ENCODE measurements at regions not wholly inside any gene's neighbourhood (a gene's known extent, or its start where the extent isn't known, plus 50 kb on each side); places are given as distances from the start of the nearest gene placed in this dataset.
"Not testable (repeated sequence)": the region's sequence is repeated elsewhere in the genome, so short reads cannot be mapped to it uniquely, and the experiment has no call there.

DNA sequence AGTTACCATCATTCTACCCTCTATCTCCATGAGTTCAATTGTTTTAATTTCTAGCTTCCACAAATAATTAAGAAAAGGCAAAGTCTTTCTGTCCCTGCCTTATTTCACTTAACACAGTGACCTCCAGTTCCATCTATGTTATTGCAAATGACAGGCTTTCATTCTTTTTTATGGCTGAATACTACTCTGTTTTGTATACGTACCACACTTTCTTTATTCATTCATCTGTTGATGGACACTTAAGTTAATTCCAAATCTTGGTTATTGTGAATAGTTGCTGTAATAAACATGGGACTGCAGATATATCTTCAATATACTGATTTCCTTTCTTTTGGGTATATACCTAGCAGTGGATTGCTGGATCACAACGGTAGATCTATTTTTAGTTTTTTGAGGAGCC lies 314.1 kb downstream of the SV2B start:
- DNase-seq (ENCODE audit: low read depth in 2 of 2), result no peak

DNA sequence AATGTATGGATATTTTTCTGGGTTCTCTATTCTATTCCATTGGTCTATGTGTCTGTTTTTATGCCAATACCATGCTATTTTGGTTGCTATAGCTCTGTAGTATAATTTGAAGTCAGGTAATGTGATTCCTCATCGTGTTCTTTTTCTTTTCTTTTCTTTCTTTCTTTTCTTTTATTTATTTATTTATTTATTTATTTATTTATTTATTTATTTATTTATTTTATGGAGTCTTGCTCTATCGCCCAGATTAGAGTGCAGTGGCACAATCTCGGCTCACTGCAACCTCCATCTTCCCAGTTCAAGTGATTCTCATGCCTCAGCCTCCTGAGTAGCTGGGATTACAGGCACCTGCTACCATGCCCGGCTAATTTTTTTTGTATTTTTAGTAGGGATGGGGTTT lies 315.2 kb downstream of the SV2B start:
- not testable (repeated sequence) for DNase-seq (ENCODE audit: low read depth in 2 of 2)

DNA sequence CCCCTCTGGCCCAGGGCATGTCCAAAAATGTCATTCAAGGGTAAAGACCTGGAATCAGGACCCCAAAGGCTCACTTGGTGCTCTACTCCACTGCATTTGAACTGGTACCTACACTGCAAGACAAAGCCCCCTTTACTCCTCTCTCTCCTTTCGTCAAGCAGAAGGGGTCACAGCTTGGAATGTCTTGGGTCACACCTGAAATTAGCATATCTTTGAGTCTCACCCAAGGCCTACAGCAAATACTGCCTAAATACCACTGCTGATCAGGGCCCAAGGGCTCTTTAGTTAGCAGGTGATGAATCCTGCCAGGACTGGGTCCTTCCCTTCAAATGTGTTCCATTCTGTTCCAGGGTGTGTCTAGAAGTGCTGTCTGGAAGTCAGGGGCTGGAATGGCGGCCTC lies 320.6 kb downstream of the SV2B start:
- DNase-seq (ENCODE audit: low read depth in 2 of 2), result no peak

GRCh38 chr15:91422797-91423196 lies 322.7 kb downstream of the SV2B start:
- DNase-seq (ENCODE audit: low read depth in 2 of 2), result no peak

DNA sequence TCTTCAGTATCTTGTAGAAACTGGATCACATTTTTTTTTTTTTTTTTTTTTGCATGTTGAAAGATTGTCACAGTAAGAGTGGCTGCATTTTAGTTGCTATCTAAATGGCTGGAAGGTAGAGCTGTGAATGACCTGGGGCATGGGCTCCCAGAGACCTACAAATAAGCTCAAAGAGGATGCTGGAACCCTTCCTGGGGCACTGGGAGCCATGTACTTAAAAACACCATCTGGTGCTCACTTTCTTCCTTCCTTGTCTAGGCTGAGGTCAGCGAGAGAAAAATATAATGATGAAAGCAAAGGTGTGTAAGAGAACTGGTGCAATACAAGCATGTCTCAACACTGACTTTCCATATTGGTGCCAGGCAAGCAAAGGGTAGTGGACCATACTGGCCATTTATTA lies 323.9 kb downstream of the SV2B start:
- DNase-seq (ENCODE audit: low read depth in 2 of 2), result no peak

DNA sequence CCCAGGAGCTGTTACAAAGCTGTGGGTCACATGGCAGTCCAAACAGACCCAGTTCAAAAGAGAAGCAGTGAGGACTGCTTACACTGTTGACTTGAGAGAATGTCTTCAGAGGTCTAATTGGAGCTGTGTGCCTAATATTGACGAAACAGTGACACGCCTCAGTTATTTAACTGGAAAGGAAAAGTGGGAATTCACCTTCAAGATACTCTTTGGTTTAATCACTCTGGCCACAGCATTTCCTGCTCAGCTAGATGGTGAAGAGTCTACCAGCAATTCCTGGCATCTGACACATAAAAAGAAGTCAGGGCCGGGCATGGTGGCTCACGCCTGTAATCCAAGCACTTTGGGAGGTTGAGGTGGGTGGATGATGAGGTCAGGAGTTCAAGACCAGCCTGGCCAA lies 326.4 kb downstream of the SV2B start:
- DNase-seq (ENCODE audit: low read depth in 2 of 2), result peak in 1 of 2 donors; percentile 7

DNA sequence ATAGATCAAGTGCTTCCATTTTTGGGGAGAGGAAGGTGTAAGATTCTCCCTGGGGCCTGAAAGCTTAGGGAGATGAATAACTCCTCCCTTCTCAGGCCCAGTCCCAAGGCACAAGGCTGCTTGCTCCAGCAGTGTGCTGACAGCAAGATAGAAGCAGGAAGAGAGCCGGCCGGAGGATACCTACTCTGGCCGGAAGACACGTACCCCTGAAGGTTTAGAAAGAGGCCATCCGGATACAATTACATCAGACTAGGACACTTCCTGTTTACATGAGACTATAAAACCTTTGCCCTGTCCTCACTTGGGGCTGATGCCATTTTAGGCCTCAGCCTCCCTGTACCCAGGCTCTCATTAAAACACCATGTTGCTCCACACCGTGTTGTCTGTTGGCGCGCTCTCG lies 329.9 kb downstream of the SV2B start:
- no peak for DNase-seq (ENCODE audit: low read depth in 2 of 2)

DNA sequence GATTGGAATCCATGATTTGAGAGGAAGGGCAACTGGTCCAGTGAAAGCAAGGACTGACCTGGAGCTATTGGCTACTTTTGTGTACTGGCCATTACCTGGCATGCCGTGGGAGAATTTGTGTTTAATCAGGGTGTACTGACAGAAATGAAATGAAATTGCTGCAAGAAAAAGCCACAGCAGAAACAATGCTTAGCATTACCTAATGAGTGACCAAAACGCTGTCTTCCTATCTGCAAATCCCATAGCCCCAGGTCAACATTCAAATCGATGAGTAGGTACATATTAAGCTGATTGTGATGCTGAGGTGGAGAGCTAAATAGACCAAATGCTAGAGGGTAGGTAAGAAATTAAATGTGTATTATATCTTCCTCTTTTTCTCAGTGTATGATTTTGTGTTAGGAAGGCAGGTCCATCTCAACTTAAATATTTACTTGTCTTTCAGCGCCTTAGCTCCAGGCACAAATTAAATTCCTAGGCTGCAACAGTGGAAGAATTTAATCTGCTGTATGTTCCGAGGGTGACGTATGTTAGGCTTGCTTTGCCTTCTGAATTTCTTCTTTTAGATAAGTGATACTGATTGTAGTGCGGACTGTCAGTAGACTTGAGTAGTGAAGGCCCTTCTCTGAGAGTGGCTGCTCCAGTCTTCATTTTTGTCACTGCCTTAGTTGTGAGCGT lies 331.1 kb downstream of the SV2B start:
- no peak for DNase-seq (ENCODE audit: low read depth in 2 of 2)

GRCh38 chr15:91435113-91435512 lies 335.1 kb downstream of the SV2B start:
- DNase-seq (ENCODE audit: low read depth in 2 of 2), result no peak

GRCh38 chr15:91444656-91445055 lies 344.6 kb downstream of the SV2B start:
- no peak for DNase-seq (ENCODE audit: low read depth in 2 of 2)

DNA sequence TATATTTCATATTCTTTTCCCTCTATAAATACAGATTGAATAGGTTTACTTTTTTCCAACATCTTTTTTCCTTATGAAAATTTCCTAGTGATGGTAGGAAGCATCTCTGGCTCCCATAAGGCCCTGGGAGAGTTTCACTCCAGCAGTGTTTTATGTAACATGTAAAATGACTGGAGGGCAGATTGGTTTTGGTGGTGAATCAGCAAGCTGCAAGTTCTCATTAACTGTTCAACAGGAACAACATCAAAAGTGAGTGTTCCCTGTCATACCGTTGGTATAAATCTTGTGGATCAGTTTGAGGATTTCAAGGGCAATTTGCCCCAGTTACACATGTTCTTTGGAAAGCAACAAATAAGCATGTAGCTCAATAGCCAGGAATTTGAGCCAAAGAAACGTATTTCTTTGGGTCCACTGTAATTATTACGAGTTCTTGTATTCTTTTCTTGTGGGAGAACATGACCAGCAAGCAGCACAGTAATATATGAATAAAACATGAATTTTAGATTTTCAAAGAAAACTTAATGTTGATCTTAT lies 345.7 kb downstream of the SV2B start:
- no peak for DNase-seq (ENCODE audit: low read depth in 2 of 2)

GRCh38 chr15:91447991-91448644 lies 348.1 kb downstream of the SV2B start:
- no peak for DNase-seq (ENCODE audit: low read depth in 2 of 2)

GRCh38 chr15:91453376-91453775 lies 353.3 kb downstream of the SV2B start:
- DNase-seq (ENCODE audit: low read depth in 2 of 2), result not testable (repeated sequence)

GRCh38 chr15:91456251-91456718 lies 356.2 kb downstream of the SV2B start:
- no peak for DNase-seq (ENCODE audit: low read depth in 2 of 2)

DNA sequence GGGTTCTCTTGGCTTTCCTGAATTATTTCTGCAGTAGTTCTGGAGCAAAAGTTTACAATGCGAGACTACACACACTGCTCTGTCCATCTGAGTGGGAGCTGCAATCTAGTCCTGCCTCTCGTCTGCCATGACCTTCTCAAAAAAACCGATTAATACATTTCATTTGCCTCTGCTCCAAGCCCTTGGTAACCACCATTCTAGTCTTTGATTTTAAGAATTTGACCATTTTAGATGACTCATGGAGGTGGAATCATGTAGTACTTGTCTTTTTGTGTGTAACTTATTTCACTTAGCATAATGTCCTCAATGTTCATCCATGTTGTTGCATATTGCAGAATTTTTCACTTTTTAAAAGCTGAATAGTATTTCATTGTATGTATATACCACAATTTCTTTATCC lies 356.9 kb downstream of the SV2B start:
- DNase-seq (ENCODE audit: low read depth in 2 of 2), result no peak

DNA sequence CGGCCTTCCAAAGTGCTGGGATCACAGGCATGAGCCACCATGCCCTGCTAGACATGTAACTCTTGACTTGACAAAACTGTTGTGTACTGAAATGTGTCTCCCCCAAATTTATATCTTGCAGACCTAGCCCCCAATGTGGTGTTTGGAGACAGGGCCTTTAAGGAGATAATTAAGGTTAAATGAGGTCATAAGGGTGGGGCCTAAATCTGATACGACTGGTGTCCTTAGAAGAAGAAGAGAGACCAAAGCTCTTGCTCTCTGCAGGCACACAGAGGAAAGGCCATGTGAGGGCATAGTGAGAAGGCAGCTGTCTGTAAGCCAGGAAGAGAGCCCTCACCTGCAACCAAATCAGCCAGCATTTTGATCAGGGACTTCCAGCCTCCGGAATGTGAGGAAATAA lies 361.3 kb downstream of the SV2B start:
- DNase-seq (ENCODE audit: low read depth in 2 of 2), result no peak

- no peak for DNase-seq (ENCODE audit: low read depth in 2 of 2)
Observed at GRCh38 chr15:91465086-91465485, 365.0 kb downstream of the SV2B start.

DNA sequence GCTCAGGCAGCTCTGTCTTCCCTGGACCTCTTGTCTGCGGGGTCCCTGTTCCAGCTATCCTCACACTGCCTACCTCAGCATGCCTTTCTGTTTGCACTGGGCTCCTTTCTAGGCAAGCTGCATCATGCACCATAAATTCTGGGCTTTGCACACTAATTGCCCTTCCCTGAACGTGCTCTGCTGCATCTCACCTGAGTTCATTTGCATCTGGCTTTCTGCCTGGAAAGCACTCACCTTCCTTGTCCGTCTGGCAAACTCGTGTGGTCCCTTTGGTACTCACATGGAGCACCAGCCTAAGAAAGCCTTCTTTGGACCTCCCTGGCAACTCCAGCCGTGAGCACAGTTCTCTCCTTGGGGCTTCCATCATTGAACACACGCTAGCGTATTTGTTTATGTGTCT lies 365.6 kb downstream of the SV2B start:
- no peak for DNase-seq (ENCODE audit: low read depth in 2 of 2)

DNA sequence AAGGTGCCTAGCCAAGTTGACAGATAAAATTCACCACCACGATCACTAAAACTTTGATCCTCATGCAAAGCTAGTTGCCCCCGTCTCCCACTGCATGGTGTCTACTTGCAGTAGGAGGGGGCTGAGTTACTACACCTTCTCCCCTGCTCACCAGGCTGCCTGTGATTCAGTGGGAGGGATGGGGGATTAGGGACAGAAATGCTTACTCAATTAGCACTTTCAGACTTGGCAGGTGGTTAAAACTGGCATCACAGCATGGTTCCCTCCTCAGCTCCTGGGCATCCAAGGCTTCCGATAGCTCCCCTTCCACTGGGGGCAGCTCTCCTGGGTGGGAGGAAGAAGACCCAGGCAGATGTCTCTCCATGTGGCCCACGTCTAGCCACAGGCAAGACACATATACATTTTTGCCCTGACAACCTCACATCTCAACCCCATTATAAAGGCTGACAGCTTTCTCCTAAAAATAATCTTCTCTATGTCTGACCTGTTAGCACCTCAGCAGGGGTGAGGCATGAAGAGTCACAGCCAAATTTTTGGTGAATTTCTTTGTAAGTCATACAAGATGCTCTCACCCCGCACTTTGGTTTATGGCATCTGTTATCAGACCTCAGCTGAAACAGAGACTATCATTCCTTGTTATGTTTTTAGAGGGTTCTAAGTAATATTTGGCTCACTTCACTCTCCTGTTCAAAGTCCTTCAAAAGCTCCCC lies 369.0 kb downstream of the SV2B start:
- DNase-seq (ENCODE audit: low read depth in 2 of 2), result no peak

- DNase-seq (ENCODE audit: low read depth in 2 of 2), result peak; percentile 50 to 72
Observed at GRCh38 chr15:91469632-91470567, 369.8 kb downstream of the SV2B start.

DNA sequence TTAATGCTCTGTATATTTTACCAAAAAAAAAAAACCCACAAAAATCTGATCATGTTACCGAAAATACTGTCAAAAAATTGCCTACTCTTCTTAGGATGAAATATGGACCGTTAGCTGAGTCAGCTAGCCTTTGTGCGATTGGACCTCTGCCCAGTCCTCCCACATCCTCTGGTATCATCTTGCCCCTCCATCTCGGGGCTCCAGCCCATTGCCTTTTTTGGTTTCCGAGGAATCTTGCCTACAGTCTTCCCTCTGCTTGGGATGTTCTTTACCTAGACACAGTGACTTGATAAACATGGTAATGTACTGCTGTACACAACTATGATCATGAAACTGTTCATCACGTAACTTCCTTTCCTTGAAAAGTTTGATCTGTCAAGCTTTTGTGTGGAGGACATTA lies 371.4 kb downstream of the SV2B start:
- no peak for DNase-seq (ENCODE audit: low read depth in 2 of 2)

DNA sequence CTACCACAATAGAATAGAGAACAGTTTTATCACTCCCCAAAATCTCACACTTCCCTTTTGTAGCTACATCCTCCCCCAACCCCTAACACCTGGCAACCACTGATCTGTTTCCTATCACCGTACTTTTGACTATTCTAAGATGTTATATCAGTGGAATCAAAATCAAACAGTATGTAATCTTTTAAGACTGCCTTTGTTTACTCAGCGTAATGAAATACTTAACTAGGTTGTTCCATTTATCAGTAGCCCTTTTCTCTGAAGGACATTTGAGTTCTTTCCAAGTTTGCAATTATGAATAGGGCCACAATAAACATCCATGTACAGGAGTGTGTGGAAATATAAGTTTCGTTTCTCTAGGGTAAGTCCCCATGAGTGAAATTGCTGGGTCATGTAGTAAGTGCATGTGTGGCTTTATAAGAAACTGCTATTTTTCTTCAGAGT lies 372.3 kb downstream of the SV2B start:
- DNase-seq (ENCODE audit: low read depth in 2 of 2), result no peak
